NCI-H748 treated with DMSO at 0.1 percent for 48 hours (cell line): ENCODE measurements at regions not wholly inside any gene's neighbourhood (a gene's known extent, or its start where the extent isn't known, plus 50 kb on each side); places are given as distances from the start of the nearest gene placed in this dataset.
"Not testable (repeated sequence)": the region's sequence is repeated elsewhere in the genome, so short reads cannot be mapped to it uniquely, and the experiment has no call there.

ENCODE experiments used
- DNase-seq: peaks from one replicate; lab custom pipeline; 2025; lab: John Stamatoyannopoulos, UW

- DNase-seq, result not testable (repeated sequence)
These were observed 1177.3 kb downstream of the TMEM121 start for GRCh38 chr14:106703651-106704050.

- not testable (repeated sequence) for DNase-seq
These were observed 1180.1 kb downstream of the TMEM121 start for GRCh38 chr14:106706488-106706887.

GRCh38 chr14:106710187-106710586, 1183.8 kb downstream of the TMEM121 start:
- DNase-seq, result not testable (repeated sequence)

- not testable (repeated sequence) for DNase-seq
These were observed 1186.1 kb downstream of the TMEM121 start for GRCh38 chr14:106712513-106712912.

- DNase-seq, result not testable (repeated sequence)
These were observed 1188.4 kb downstream of the TMEM121 start for GRCh38 chr14:106714446-106715428.

- DNase-seq, result not testable (repeated sequence)
These were observed 1191.2 kb downstream of the TMEM121 start for GRCh38 chr14:106717544-106717943.

GRCh38 chr14:106719880-106720279, 1193.5 kb downstream of the TMEM121 start:
- DNase-seq, result not testable (repeated sequence)

GRCh38 chr14:106721926-106722325, 1195.5 kb downstream of the TMEM121 start:
- DNase-seq, result not testable (repeated sequence)

- DNase-seq, result not testable (repeated sequence)
These were observed 1196.7 kb downstream of the TMEM121 start for GRCh38 chr14:106722813-106723687.

- not testable (repeated sequence) for DNase-seq
These were observed 1201.6 kb downstream of the TMEM121 start for GRCh38 chr14:106727962-106728361.

GRCh38 chr14:106728611-106729010, 1202.2 kb downstream of the TMEM121 start:
- DNase-seq, result no peak

GRCh38 chr14:106729551-106729950, 1203.2 kb downstream of the TMEM121 start:
- DNase-seq, result no peak

GRCh38 chr14:106733771-106734170, 1207.4 kb downstream of the TMEM121 start:
- DNase-seq, result no peak

- no peak for DNase-seq
These were observed 1210.6 kb downstream of the TMEM121 start for GRCh38 chr14:106737021-106737420.

GRCh38 chr14:106738075-106738474, 1211.7 kb downstream of the TMEM121 start:
- DNase-seq, result peak; percentile 8

- DNase-seq, result not testable (repeated sequence)
These were observed 1212.3 kb downstream of the TMEM121 start for GRCh38 chr14:106738598-106739258.

GRCh38 chr14:106741086-106741827, 1214.9 kb downstream of the TMEM121 start:
- DNase-seq, result not testable (repeated sequence)

- not testable (repeated sequence) for DNase-seq
These were observed 1218.8 kb downstream of the TMEM121 start for GRCh38 chr14:106745016-106745767.

- DNase-seq, result not testable (repeated sequence)
These were observed 1223.7 kb downstream of the TMEM121 start for GRCh38 chr14:106750089-106750488.

GRCh38 chr14:106753751-106754150, 1227.4 kb downstream of the TMEM121 start:
- not testable (repeated sequence) for DNase-seq
